ENCODE measurements at regions not wholly inside any gene's neighbourhood (a gene's known extent, or its start where the extent isn't known, plus 50 kb on each side); places are given as distances from the start of the nearest gene placed in this dataset.

- no peak for TF ChIP-seq CTCF (conservative IDR thresholded peaks at IDR 0.05 in 1 of 2, IDR thresholded peaks at IDR 0.05 in 1 of 2; ENCODE audit: extremely low read depth in 1 of 2, insufficient read depth in 1 of 2, low read depth in 1 of 2, low read length in 2 of 2)
- no peak for TF ChIP-seq EZH2 (IDR thresholded peaks at IDR 0.05; ENCODE audit: borderline replicate concordance, low read length)
These were observed 145.0 kb upstream of the CDH10 start for GRCh38 chr5:24789611-24790351.

Data from mammary epithelial cell (primary cell).